OCI-LY7 (cell line): ENCODE measurements at regions not wholly inside any gene's neighbourhood (a gene's known extent, or its start where the extent isn't known, plus 50 kb on each side); places are given as distances from the start of the nearest gene placed in this dataset.
"Not testable (repeated sequence)": the region's sequence is repeated elsewhere in the genome, so short reads cannot be mapped to it uniquely, and the experiment has no call there.

Experiments used
- BruUV-seq: library from RNA; stranded (reverse); fragments of 400-500 nt; replicated peaks from 2 replicates; lab custom pipeline; 2021; lab: Mats Ljungman, UMichigan
- CTCF ChIA-PET: fragments of 300-600 bp; sonication (Branson Sonifier 250); formaldehyde crosslinking; loops from one replicate; lab custom pipeline; 2022; ENCODE audit warnings: antibody characterized with exemption; ENCODE audit not compliant: unreplicated experiment; lab: Charles Lee
- POLR2A ChIA-PET: fragments of 300-600 bp; sonication (Branson Sonifier 250); formaldehyde crosslinking; loops from one replicate; lab custom pipeline; 2022; ENCODE audit warnings: antibody characterized with exemption; lab: Charles Lee
- DNase-seq: peaks from one replicate; pipeline ENCODE4 v3.0.0-alpha.2; 2015; ENCODE audit warnings: low spot score
- H2AFZ ChIP-seq: fragments of 200-600 bp; sonication (generic), shearing (Covaris generic); 2 replicates; pipeline ENCODE4 v1.6.1; 2014; ENCODE audit warnings: mild to moderate bottlenecking, antibody characterized with exemption, low read length, moderate library complexity
- H3K27ac ChIP-seq: fragments of 200-600 bp; sonication (generic); 2 replicates; pipeline ENCODE4 v1.5.1; 2014; ENCODE audit warnings: mixed run types, low read depth, mild to moderate bottlenecking, moderate library complexity, low read length, inconsistent platforms; ENCODE audit not compliant: poor library complexity, severe bottlenecking
- H3K36me3 ChIP-seq: fragments of 200-600 bp; sonication (generic); 2 replicates; pipeline ENCODE4 v1.6.1; 2014; ENCODE audit warnings: mild to moderate bottlenecking, antibody characterized with exemption, low read length, moderate library complexity, mixed read lengths; ENCODE audit not compliant: insufficient read depth
- H3K4me1 ChIP-seq: fragments of 200-600 bp; sonication (generic); 2 replicates; pipeline ENCODE4 v1.5.1; 2014; ENCODE audit warnings: mild to moderate bottlenecking, low read length; ENCODE audit not compliant: insufficient read depth, poor library complexity, severe bottlenecking
- H3K4me2 ChIP-seq: fragments of 200-600 bp; sonication (generic); 2 replicates; pipeline ENCODE4 v1.6.1; 2014; ENCODE audit warnings: mild to moderate bottlenecking, low read length
- H3K4me3 ChIP-seq: fragments of 200-600 bp; sonication (generic); 2 replicates; pipeline ENCODE4 v1.5.1; 2014; ENCODE audit warnings: mild to moderate bottlenecking, low read depth, low read length; ENCODE audit not compliant: poor library complexity, severe bottlenecking
- H3K79me2 ChIP-seq: fragments of 200-600 bp; sonication (generic); 2 replicates; pipeline ENCODE4 v1.6.1; 2016; ENCODE audit warnings: low read depth, mild to moderate bottlenecking, low read length, moderate library complexity, mixed read lengths; ENCODE audit not compliant: insufficient read depth
- H3K9me2 ChIP-seq: fragments of 200-600 bp; sonication (generic); 2 replicates; pipeline ENCODE4 v1.6.1; 2016; ENCODE audit warnings: mild to moderate bottlenecking, low read length, mixed read lengths; ENCODE audit not compliant: insufficient read depth
- H3K9me3 ChIP-seq: fragments of 200-600 bp; sonication (generic); 2 replicates; pipeline ENCODE4 v1.6.1; 2014; ENCODE audit warnings: mild to moderate bottlenecking, mixed run types, low read length, mixed read lengths
- H4K20me1 ChIP-seq: fragments of 200-600 bp; sonication (generic); 2 replicates; pipeline ENCODE4 v1.6.1; 2014; ENCODE audit warnings: mild to moderate bottlenecking, antibody characterized with exemption, low read length, moderate library complexity, mixed read lengths; ENCODE audit not compliant: insufficient read depth
- EZH2phosphoT487 ChIP-seq: fragments of 200-600 bp; sonication (generic); IDR thresholded peaks from 2 replicates; pipeline ENCODE4 v1.6.1; 2018; ENCODE audit warnings: low read depth, borderline replicate concordance, mild to moderate bottlenecking, mixed run types, antibody characterized with exemption, low read length, moderate library complexity, mixed read lengths
- intact Hi-C: fragments of 100-400 bp; cut with micrococcal nuclease; formaldehyde crosslinking; loops from one replicate; pipeline ENCODE4 v1.10.0; 2022; ENCODE audit not compliant: unreplicated experiment
- TF ChIP-seq, protein P1 (sequence below): fragments of 200-600 bp; sonication (generic); conservative IDR thresholded peaks from 2 replicates; pipeline ENCODE4 v1.5.1; 2014; ENCODE audit warnings: mild to moderate bottlenecking, antibody characterized with exemption, low read length, moderate library complexity, mixed read lengths

DNA sequence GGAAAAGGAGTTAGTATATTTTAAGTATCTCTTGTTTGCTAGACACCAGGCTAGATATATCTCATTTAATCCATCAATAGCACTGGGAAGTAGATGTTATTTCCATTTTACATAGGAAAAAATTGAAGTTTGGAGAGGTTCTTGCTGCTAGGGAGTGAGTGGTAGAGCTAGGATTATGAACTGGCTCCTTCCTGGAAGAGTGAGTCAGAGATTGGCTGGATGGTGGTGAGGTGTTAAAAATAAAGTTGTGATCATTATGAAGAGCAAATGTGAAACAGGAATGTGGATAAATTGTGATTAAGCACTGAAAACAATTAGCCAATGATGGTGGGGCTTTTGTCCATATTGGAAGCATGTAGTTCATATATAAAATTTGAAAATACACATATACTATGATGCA is 234.2 kb downstream of the WNT5A start:
- H3K36me3 ChIP-seq, result no peaks in the 10 kb centered on the region
- no peak overlapping the region for H3K27ac ChIP-seq
- no TSS peak for BruUV-seq
- no peak for DNase-seq
- H2AFZ ChIP-seq, result no peak overlapping the region
- no peak overlapping the region for H3K4me2 ChIP-seq
- H3K4me3 ChIP-seq, result no peak overlapping the region
- no peaks in the 10 kb centered on the region for H3K79me2 ChIP-seq
- ChIA-PET CTCF (no interaction called here), POLR2A (interaction anchor here (1.6 kb wide), 1 partner anchor 20 kb away, joined by 6 read pairs; no protein-coding TSS in a partner anchor)
- H3K4me1 ChIP-seq, result no peaks in the 10 kb centered on the region
- no peaks in the 10 kb centered on the region for H4K20me1 ChIP-seq
- intact Hi-C loops, result no loop called here
- H3K9me3 ChIP-seq, result no peaks in the 10 kb centered on the region
- H3K9me2 ChIP-seq, result no peaks in the 10 kb centered on the region
- no peak for TF ChIP-seq EZH2phosphoT487
- TF ChIP-seq, protein P1, sequence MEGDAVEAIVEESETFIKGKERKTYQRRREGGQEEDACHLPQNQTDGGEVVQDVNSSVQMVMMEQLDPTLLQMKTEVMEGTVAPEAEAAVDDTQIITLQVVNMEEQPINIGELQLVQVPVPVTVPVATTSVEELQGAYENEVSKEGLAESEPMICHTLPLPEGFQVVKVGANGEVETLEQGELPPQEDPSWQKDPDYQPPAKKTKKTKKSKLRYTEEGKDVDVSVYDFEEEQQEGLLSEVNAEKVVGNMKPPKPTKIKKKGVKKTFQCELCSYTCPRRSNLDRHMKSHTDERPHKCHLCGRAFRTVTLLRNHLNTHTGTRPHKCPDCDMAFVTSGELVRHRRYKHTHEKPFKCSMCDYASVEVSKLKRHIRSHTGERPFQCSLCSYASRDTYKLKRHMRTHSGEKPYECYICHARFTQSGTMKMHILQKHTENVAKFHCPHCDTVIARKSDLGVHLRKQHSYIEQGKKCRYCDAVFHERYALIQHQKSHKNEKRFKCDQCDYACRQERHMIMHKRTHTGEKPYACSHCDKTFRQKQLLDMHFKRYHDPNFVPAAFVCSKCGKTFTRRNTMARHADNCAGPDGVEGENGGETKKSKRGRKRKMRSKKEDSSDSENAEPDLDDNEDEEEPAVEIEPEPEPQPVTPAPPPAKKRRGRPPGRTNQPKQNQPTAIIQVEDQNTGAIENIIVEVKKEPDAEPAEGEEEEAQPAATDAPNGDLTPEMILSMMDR, result no peak

DNA sequence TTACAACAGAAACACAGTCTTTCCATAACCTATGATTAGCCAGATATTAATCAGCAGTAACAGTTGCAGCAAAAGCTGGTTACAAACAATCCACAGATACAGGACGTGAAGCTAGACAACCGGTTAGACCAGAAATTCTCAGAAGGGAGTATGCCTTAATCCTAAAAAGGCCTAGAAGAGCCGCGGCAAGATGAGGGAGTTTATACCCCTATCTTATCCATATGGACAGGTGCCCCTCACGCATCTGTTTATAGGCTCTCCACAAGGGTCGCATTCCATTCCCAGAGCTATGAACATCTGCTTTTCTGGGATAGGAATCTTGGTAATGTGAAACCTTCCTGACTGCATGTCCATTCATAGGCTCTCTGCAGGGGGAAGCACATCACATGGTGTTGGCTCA is 237.9 kb downstream of the WNT5A start:
- POLR2A ChIA-PET, result not testable (repeated sequence)

GRCh38 chr3:55247666-55248065 is 239.4 kb downstream of the WNT5A start:
- no peak overlapping the region for H3K4me3 ChIP-seq
- ChIA-PET CTCF (interaction anchor here (0.5 to 1.1 kb wide), 2 partner anchors 8 to 425 kb away, joined by 3 to 4 read pairs; no protein-coding TSS in a partner anchor), POLR2A (interaction anchor here (2.1 kb wide), 1 partner anchor 11 kb away, joined by 8 read pairs; no protein-coding TSS in a partner anchor)
- no peak overlapping the region for H3K4me2 ChIP-seq
- TF ChIP-seq, protein P1, result no peak
- no peak for TF ChIP-seq EZH2phosphoT487
- H3K79me2 ChIP-seq, result no peaks in the 10 kb centered on the region
- intact Hi-C loops, result no loop called here
- no peak overlapping the region for H2AFZ ChIP-seq
- no TSS peak for BruUV-seq
- no peaks in the 10 kb centered on the region for H3K9me3 ChIP-seq
- no peak overlapping the region for H3K27ac ChIP-seq
- no peaks in the 10 kb centered on the region for H3K9me2 ChIP-seq
- no peaks in the 10 kb centered on the region for H4K20me1 ChIP-seq
- DNase-seq, result no peak
- no peaks in the 10 kb centered on the region for H3K36me3 ChIP-seq
- H3K4me1 ChIP-seq, result no peaks in the 10 kb centered on the region

More for the DNA sequence above, 237.9 kb downstream of the WNT5A start:
- CTCF ChIA-PET, H3K4me1 ChIP-seq, H3K27ac ChIP-seq, H3K9me3 ChIP-seq, H3K4me2 ChIP-seq, H4K20me1 ChIP-seq, H3K79me2 ChIP-seq, H2AFZ ChIP-seq, BruUV-seq, H3K36me3 ChIP-seq, intact Hi-C loops, H3K9me2 ChIP-seq, H3K4me3 ChIP-seq, DNase-seq: not testable (repeated sequence)
